ENCODE measurements at regions not wholly inside any gene's neighbourhood (a gene's known extent, or its start where the extent isn't known, plus 50 kb on each side); places are given as distances from the start of the nearest gene placed in this dataset.
"Not testable (repeated sequence)": the region's sequence is repeated elsewhere in the genome, so short reads cannot be mapped to it uniquely, and the experiment has no call there.

DNA sequence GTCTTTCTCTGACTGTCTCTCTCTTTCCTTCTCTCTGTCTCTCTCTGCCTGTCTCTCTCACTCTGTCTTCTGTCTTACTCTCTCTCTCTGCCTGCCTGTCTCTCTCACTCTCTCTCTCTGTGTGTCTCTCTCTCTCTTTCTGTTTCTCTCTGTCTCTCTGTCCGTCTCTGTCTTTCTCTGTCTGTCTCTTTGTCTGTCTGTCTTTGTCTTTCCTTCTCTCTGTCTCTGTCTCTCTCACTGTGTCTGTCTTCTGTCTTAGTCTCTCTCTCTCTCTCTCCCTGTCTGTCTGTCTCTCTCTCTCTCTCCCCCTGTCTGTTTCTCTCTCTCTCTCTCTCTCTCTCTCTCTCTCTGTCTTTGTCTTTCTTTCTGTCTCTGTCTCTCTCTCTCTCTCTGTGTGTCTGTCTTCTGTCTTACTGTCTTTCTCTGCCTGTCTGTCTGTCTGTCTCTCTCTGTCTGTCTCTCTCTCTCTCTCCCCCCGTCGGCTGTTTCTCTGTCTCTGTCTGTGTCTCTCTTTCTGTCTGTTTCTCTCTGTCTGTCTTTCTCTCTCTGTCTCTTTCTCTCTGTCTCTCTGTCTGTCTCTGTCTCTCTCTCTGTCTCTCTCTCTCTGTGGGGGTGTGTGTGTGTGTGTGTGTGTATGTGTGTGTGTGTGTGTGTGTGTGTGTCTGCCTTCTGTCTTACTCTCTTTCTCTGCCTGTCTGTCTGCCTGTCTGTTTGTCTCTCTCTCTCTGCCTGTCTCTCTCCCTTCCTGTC, 2056.8 kb upstream of the TPTE start:
- not testable (repeated sequence) for DNase-seq

DNA sequence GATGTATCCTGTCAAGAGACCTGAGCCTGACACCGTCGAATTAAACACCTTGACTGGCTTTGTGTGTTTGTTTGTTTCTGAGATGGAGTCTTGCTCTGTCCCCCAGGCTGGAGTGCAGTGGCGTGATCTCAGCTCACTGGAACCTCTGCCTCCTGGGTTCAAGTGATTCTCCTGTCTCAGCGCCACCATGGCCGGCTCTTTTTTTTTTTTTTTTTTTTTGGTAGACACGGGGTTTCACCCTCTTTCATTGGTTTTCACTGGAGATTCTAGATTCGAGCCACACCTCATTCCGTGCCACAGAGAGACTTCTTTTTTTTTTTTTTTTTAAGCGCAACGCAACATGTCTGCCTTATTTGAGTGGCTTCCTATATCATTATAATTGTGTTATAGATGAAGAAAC, 2054.7 kb upstream of the TPTE start:
- not testable (repeated sequence) for DNase-seq

Measured in CD4-positive, alpha-beta T cell treated with Interleukin-4 for 1 hour (primary cell).